Keratinocyte (primary cell): ENCODE measurements at regions not wholly inside any gene's neighbourhood (a gene's known extent, or its start where the extent isn't known, plus 50 kb on each side); places are given as distances from the start of the nearest gene placed in this dataset.

Experiments used
- DNase-seq: peaks from one replicate; pipeline ENCODE4 v3.0.0-alpha.2; 2011; ENCODE audit warnings: low read depth, missing footprints, low spot score
- FAIRE-seq: peaks from 2 replicates; lab custom pipeline; 2011; peaks lifted over from hg19 to GRCh38; lab: Jason Lieb, UNC
- H2AFZ ChIP-seq: 2 replicates; pipeline ENCODE4 v1.6.0; 2012; ENCODE audit warnings: low read length, control low read depth, inconsistent platforms; ENCODE audit not compliant: control insufficient read depth
- H3K27ac ChIP-seq: 2 replicates; pipeline ENCODE4 v1.5.1; 2011; ENCODE audit warnings: low read length; ENCODE audit not compliant: control insufficient read depth, insufficient read depth
- H3K27me3 ChIP-seq: 3 replicates; pipeline ENCODE4 v1.6.0; 2011; ENCODE audit warnings: low read length; ENCODE audit not compliant: control insufficient read depth, insufficient read depth; ENCODE audit errors: extremely low read depth
- H3K36me3 ChIP-seq, 2 experiments: 2 replicates in 1 of 2; 3 replicates in 1 of 2; pipeline ENCODE4 v1.5.1; 2011; ENCODE audit warnings: low read length in 2 of 2, mild to moderate bottlenecking in 1 of 2; ENCODE audit not compliant: control insufficient read depth in 2 of 2, insufficient read depth in 2 of 2; ENCODE audit errors: extremely low read depth in 1 of 2
- H3K4me1 ChIP-seq: 3 replicates; pipeline ENCODE4 v1.5.1; 2011; ENCODE audit warnings: low read length; ENCODE audit not compliant: control insufficient read depth, insufficient read depth; ENCODE audit errors: extremely low read depth
- H3K4me2 ChIP-seq: 3 replicates; pipeline ENCODE4 v1.6.0; 2011; ENCODE audit warnings: low read depth, low read length; ENCODE audit not compliant: control insufficient read depth, insufficient read depth; ENCODE audit errors: extremely low read depth
- H3K4me3 ChIP-seq, 3 experiments: fragments of 200-600 bp in 1 of 3; sonication (generic) in 1 of 3; 2 replicates in 2 of 3; 3 replicates in 1 of 3; pipeline ENCODE4 v1.5.1; 2011 to 2016; ENCODE audit warnings: low read length in 3 of 3, mild to moderate bottlenecking in 3 of 3, control low read depth in 2 of 3, inconsistent platforms in 1 of 3, low read depth in 1 of 3, mixed read lengths in 1 of 3, mixed run types in 1 of 3, moderate library complexity in 1 of 3; ENCODE audit not compliant: control insufficient read depth in 2 of 3, insufficient read depth in 2 of 3; ENCODE audit errors: extremely low read depth in 1 of 3
- H3K79me2 ChIP-seq: 2 replicates; pipeline ENCODE4 v1.6.0; 2012; ENCODE audit warnings: low read length; ENCODE audit not compliant: control insufficient read depth, insufficient read depth
- H3K9ac ChIP-seq: 3 replicates; pipeline ENCODE4 v1.6.0; 2011; ENCODE audit warnings: low read length; ENCODE audit not compliant: control insufficient read depth, insufficient read depth; ENCODE audit errors: extremely low read depth
- H3K9me1 ChIP-seq: 3 replicates; pipeline ENCODE4 v1.6.0; 2011; ENCODE audit warnings: low read length; ENCODE audit not compliant: control insufficient read depth, insufficient read depth; ENCODE audit errors: extremely low read depth
- H3K9me3 ChIP-seq: 2 replicates; pipeline ENCODE4 v1.5.1; 2012; ENCODE audit warnings: low read depth, low read length; ENCODE audit not compliant: control insufficient read depth
- H4K20me1 ChIP-seq: 3 replicates; pipeline ENCODE4 v1.6.0; 2011; ENCODE audit warnings: low read length; ENCODE audit not compliant: control insufficient read depth, insufficient read depth; ENCODE audit errors: extremely low read depth
- CTCF ChIP-seq, 3 experiments: IDR thresholded peaks in 1 of 3; conservative IDR thresholded peaks in 1 of 3; optimal IDR thresholded peaks in 1 of 3; 2 replicates in 2 of 3; 3 replicates in 1 of 3; pipeline versions ENCODE3 to v1.5.1; 2011; ENCODE audit warnings: low read length in 3 of 3, mild to moderate bottlenecking in 3 of 3, moderate library complexity in 2 of 3, control low read depth in 1 of 3, inconsistent platforms in 1 of 3; ENCODE audit not compliant: insufficient read depth in 2 of 3; ENCODE audit errors: extremely low read depth in 1 of 3
- EZH2 ChIP-seq: IDR thresholded peaks from one replicate; pipeline ENCODE4 v1.6.1; 2012; ENCODE audit warnings: inconsistent platforms, mild to moderate bottlenecking, low read length, moderate library complexity
- dilution Hi-C: fragments of 300-500 bp; cut with MboI; formaldehyde crosslinking; loops from one replicate; pipeline ENCODE4 v1.7.0; 2020; ENCODE audit warnings: low sequenced_read_pairs; ENCODE audit not compliant: extremely low pct_ligation_motif_present

- H3K9me3 ChIP-seq = no peaks in the 10 kb centered on the region
- no peak for FAIRE-seq
- no peak overlapping the region for H3K9ac ChIP-seq
- H3K4me3 ChIP-seq = no peak overlapping the region
- H3K36me3 ChIP-seq = no peaks in the 10 kb centered on the region
- H3K9me1 ChIP-seq = no peaks in the 10 kb centered on the region
- no peak overlapping the region for H2AFZ ChIP-seq
- dilution Hi-C loops = no loop called here
- TF ChIP-seq CTCF (optimal IDR thresholded peaks at IDR 0.05 in 1 of 3, IDR thresholded peaks at IDR 0.05 in 1 of 3, conservative IDR thresholded peaks at IDR 0.05 in 1 of 3; ENCODE audit: extremely low read depth in 1 of 3, insufficient read depth in 2 of 3, low read length in 3 of 3) (no peak), EZH2 (no peak)
- H3K27ac ChIP-seq = no peak overlapping the region
- H4K20me1 ChIP-seq = no peaks in the 10 kb centered on the region
- H3K27me3 ChIP-seq = no peaks in the 10 kb centered on the region
- H3K79me2 ChIP-seq = no peaks in the 10 kb centered on the region
- no peaks in the 10 kb centered on the region for H3K4me1 ChIP-seq
- DNase-seq = no peak
- no peak overlapping the region for H3K4me2 ChIP-seq
Observed at GRCh38 chr19:30269638-30270037, 102.5 kb upstream of the ZNF536 start.

GRCh38 chr19:30271816-30272215 lies 100.4 kb upstream of the ZNF536 start:
- Histone ChIP-seq H3K79me2 (no peaks in the 10 kb centered on the region), H4K20me1 (no peaks in the 10 kb centered on the region), H3K9me3 (no peaks in the 10 kb centered on the region), H3K4me1 (no peaks in the 10 kb centered on the region), H3K36me3 (no peaks in the 10 kb centered on the region), H3K27me3 (no peaks in the 10 kb centered on the region), H2AFZ (no peak overlapping the region), H3K9me1 (no peaks in the 10 kb centered on the region), H3K27ac (no peak overlapping the region), H3K4me3 (no peak overlapping the region), H3K9ac (no peak overlapping the region), H3K4me2 (no peak overlapping the region)
- TF ChIP-seq EZH2 (no peak), CTCF (optimal IDR thresholded peaks at IDR 0.05 in 1 of 3, IDR thresholded peaks at IDR 0.05 in 1 of 3, conservative IDR thresholded peaks at IDR 0.05 in 1 of 3; ENCODE audit: extremely low read depth in 1 of 3, insufficient read depth in 2 of 3, low read length in 3 of 3) (no peak)
- FAIRE-seq (no peak), DNase-seq (no peak)
- dilution Hi-C loops = no loop called here
